Erythroblast (primary cell): ENCODE measurements at regions not wholly inside any gene's neighbourhood (a gene's known extent, or its start where the extent isn't known, plus 50 kb on each side); places are given as distances from the start of the nearest gene placed in this dataset.

Experiments
- GATA1 ChIP-seq: IDR thresholded peaks from 2 replicates; pipeline ENCODE4 v1.6.1; 2011; ENCODE audit warnings: low read depth, mild to moderate bottlenecking, control low read depth, low read length, moderate library complexity
- POLR2A ChIP-seq: IDR thresholded peaks from 2 replicates; pipeline ENCODE4 v1.6.1; 2011; ENCODE audit warnings: mild to moderate bottlenecking, low read length

- TF ChIP-seq POLR2A (no peak), GATA1 (no peak)
Observed at GRCh38 chr1:112779665-112780526, 64.8 kb upstream of the PPM1J start.
